ENCODE measurements at regions not wholly inside any gene's neighbourhood (a gene's known extent, or its start where the extent isn't known, plus 50 kb on each side); places are given as distances from the start of the nearest gene placed in this dataset.

DNA sequence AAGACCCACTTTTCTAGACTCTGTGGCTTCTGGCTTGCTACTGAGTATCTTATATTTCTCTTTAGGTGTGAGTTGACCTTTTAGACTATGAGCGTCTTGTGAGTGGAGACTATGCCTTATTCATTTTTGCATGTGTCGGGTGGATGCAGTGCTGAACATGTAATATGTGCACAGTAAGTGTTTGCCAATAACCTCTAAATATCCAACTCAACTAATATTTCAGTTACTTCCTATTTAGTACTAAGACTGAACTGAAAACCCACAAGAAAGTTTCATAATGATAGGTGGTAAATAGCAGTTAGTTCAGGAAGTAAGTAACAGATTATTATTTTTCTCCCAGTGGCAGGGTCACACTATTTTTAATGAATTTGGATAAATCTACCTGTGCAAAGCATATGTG is 269.3 kb downstream of the KCNRG start:
- TF ChIP-seq CTCF (tag by site-specific recombination; IDR thresholded peaks at IDR 0.05) (no peak), SETDB1 (IDR thresholded peaks at IDR 0.05; ENCODE audit: insufficient read length, low read length) (no peak), ZNF221 (tag by site-specific recombination; IDR thresholded peaks at IDR 0.05; ENCODE audit: borderline replicate concordance) (no peak), MYNN (tag by site-specific recombination; IDR thresholded peaks at IDR 0.05; ENCODE audit: borderline replicate concordance) (no peak), GLIS2 (tag by site-specific recombination; IDR thresholded peaks at IDR 0.05) (no peak), ZBTB8A (tag by site-specific recombination; IDR thresholded peaks at IDR 0.05) (no peak), ZNF654 (tag by site-specific recombination; IDR thresholded peaks at IDR 0.05; ENCODE audit: low read depth) (no peak)
- TF ChIP-seq, protein P1, sequence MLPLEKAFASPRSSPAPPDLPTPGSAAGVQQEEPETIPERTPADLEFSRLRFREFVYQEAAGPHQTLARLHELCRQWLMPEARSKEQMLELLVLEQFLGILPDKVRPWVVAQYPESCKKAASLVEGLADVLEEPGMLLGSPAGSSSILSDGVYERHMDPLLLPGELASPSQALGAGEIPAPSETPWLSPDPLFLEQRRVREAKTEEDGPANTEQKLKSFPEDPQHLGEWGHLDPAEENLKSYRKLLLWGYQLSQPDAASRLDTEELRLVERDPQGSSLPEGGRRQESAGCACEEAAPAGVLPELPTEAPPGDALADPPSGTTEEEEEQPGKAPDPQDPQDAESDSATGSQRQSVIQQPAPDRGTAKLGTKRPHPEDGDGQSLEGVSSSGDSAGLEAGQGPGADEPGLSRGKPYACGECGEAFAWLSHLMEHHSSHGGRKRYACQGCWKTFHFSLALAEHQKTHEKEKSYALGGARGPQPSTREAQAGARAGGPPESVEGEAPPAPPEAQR (tag by site-specific recombination; IDR thresholded peaks at IDR 0.05), result no peak
- TF ChIP-seq, protein P2, sequence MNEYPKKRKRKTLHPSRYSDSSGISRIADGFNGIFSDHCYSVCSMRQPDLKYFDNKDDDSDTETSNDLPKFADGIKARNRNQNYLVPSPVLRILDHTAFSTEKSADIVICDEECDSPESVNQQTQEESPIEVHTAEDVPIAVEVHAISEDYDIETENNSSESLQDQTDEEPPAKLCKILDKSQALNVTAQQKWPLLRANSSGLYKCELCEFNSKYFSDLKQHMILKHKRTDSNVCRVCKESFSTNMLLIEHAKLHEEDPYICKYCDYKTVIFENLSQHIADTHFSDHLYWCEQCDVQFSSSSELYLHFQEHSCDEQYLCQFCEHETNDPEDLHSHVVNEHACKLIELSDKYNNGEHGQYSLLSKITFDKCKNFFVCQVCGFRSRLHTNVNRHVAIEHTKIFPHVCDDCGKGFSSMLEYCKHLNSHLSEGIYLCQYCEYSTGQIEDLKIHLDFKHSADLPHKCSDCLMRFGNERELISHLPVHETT (tag by site-specific recombination; IDR thresholded peaks at IDR 0.05), result no peak
- TF ChIP-seq, protein P3, sequence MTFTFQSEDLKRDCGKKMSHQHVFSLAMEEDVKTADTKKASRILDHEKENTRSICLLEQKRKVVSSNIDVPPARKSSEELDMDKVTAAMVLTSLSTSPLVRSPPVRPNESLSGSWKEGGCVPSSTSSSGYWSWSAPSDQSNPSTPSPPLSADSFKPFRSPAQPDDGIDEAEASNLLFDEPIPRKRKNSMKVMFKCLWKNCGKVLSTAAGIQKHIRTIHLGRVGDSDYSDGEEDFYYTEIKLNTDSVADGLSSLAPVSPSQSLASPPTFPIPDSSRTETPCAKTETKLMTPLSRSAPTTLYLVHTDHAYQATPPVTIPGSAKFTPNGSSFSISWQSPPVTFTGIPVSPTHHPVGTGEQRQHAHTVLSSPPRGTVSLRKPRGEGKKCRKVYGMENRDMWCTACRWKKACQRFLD (tag by site-specific recombination; IDR thresholded peaks at IDR 0.05), result no peak

Data from HEK293 (cell line).